H9 (cell line): ENCODE measurements at regions not wholly inside any gene's neighbourhood (a gene's known extent, or its start where the extent isn't known, plus 50 kb on each side); places are given as distances from the start of the nearest gene placed in this dataset.

ENCODE experiments used
- DNase-seq: peaks from one replicate; pipeline ENCODE4 v3.0.0-alpha.2; 2017
- H2AFZ ChIP-seq: one replicate; pipeline ENCODE4 v1.6.1; 2013; ENCODE audit warnings: mild to moderate bottlenecking, low read length, control low read depth, moderate library complexity
- H2AK5ac ChIP-seq: 2 replicates; pipeline ENCODE4 v1.6.1; 2013; ENCODE audit warnings: low read length, control low read depth, mixed read lengths; ENCODE audit not compliant: insufficient read length
- H2BK120ac ChIP-seq: one replicate; pipeline ENCODE4 v1.6.1; 2013; ENCODE audit warnings: low read depth, mild to moderate bottlenecking, low read length, control low read depth, inconsistent platforms; ENCODE audit not compliant: poor library complexity, severe bottlenecking
- H2BK12ac ChIP-seq: 2 replicates; pipeline ENCODE4 v1.6.1; 2013; ENCODE audit warnings: low read length, control low read depth, mixed read lengths, low read depth; ENCODE audit not compliant: insufficient read length
- H2BK15ac ChIP-seq: 2 replicates; pipeline ENCODE4 v1.6.1; 2013; ENCODE audit warnings: low read depth, low read length, control low read depth
- H2BK20ac ChIP-seq: one replicate; pipeline ENCODE4 v1.6.1; 2013; ENCODE audit warnings: low read depth, mild to moderate bottlenecking, low read length, control low read depth, inconsistent platforms; ENCODE audit not compliant: poor library complexity, severe bottlenecking
- H2BK5ac ChIP-seq: 2 replicates; pipeline ENCODE4 v1.6.1; 2013; ENCODE audit warnings: low read length, control low read depth, mixed read lengths; ENCODE audit not compliant: insufficient read length
- H3K14ac ChIP-seq: 2 replicates; pipeline ENCODE4 v1.6.1; 2013; ENCODE audit warnings: low read length, control low read depth; ENCODE audit not compliant: insufficient read depth
- H3K18ac ChIP-seq: 2 replicates; pipeline ENCODE4 v1.6.1; 2013; ENCODE audit warnings: low read depth, mild to moderate bottlenecking, mixed read lengths, low read length, control low read depth; ENCODE audit not compliant: insufficient read length
- H3K23ac ChIP-seq: 2 replicates; pipeline ENCODE4 v1.6.1; 2013; ENCODE audit warnings: low read length, control low read depth, mixed read lengths, low read depth; ENCODE audit not compliant: insufficient read length
- H3K23me2 ChIP-seq: 2 replicates; pipeline ENCODE4 v1.6.1; 2013; ENCODE audit warnings: low read depth, mild to moderate bottlenecking, mixed read lengths, low read length, control low read depth; ENCODE audit not compliant: insufficient read length, poor library complexity, severe bottlenecking
- H3K27ac ChIP-seq: 2 replicates; pipeline ENCODE4 v1.5.1; 2013; ENCODE audit warnings: low read length, control low read depth, mixed read lengths, low read depth; ENCODE audit not compliant: insufficient read length
- H3K27me3 ChIP-seq: 2 replicates; pipeline ENCODE4 v1.6.1; 2013; ENCODE audit warnings: low read length, control low read depth, inconsistent platforms; ENCODE audit not compliant: insufficient read depth
- H3K4ac ChIP-seq: 2 replicates; pipeline ENCODE4 v1.6.1; 2013; ENCODE audit warnings: low read depth, mild to moderate bottlenecking, control low read depth, inconsistent platforms, low read length, moderate library complexity
- H3K4me1 ChIP-seq: 2 replicates; pipeline ENCODE4 v1.6.1; 2013; ENCODE audit warnings: low read length, control low read depth, inconsistent platforms; ENCODE audit not compliant: insufficient read depth
- H3K4me2 ChIP-seq: 2 replicates; pipeline ENCODE4 v1.6.1; 2013; ENCODE audit warnings: low read length, control low read depth, mixed read lengths; ENCODE audit not compliant: insufficient read length, insufficient read depth
- H3K56ac ChIP-seq: 2 replicates; pipeline ENCODE4 v1.6.1; 2013; ENCODE audit warnings: low read depth, mild to moderate bottlenecking, mixed read lengths, low read length, control low read depth; ENCODE audit not compliant: insufficient read length
- H3K79me1 ChIP-seq: 2 replicates; pipeline ENCODE4 v1.6.1; 2013; ENCODE audit warnings: low read depth, mild to moderate bottlenecking, moderate library complexity, low read length, control low read depth, inconsistent platforms; ENCODE audit not compliant: insufficient read depth, poor library complexity, severe bottlenecking
- H3K79me2 ChIP-seq: 2 replicates; pipeline ENCODE4 v1.6.1; 2013; ENCODE audit warnings: low read length, control low read depth, inconsistent platforms; ENCODE audit not compliant: insufficient read depth
- H3K9ac ChIP-seq: 2 replicates; pipeline ENCODE4 v1.6.1; 2013; ENCODE audit warnings: low read length, control low read depth, mixed read lengths; ENCODE audit not compliant: insufficient read length; ENCODE audit errors: extremely low read depth
- H3K9me3 ChIP-seq: one replicate; pipeline ENCODE4 v1.6.1; 2013; ENCODE audit warnings: low read depth, low read length, inconsistent platforms; ENCODE audit not compliant: control insufficient read depth
- H3T11ph ChIP-seq: one replicate; pipeline ENCODE4 v1.6.1; 2013; ENCODE audit warnings: mild to moderate bottlenecking, low read length, control low read depth, inconsistent platforms
- H4K20me1 ChIP-seq: one replicate; pipeline ENCODE4 v1.6.1; 2013; ENCODE audit not compliant: control insufficient read depth, insufficient read length, insufficient read depth
- H4K5ac ChIP-seq: 2 replicates; pipeline ENCODE4 v1.6.1; 2013; ENCODE audit warnings: low read depth, mild to moderate bottlenecking, mixed read lengths, low read length, control low read depth; ENCODE audit not compliant: insufficient read length
- H4K8ac ChIP-seq: replicated peaks from 2 replicates; pipeline ENCODE4 v1.6.1; 2013; ENCODE audit warnings: low read length, control low read depth, mixed read lengths, low read depth; ENCODE audit not compliant: insufficient read length
- H4K91ac ChIP-seq: 2 replicates; pipeline ENCODE4 v1.6.1; 2013; ENCODE audit warnings: low read depth, mild to moderate bottlenecking, moderate library complexity, mixed read lengths, low read length, control low read depth; ENCODE audit not compliant: insufficient read length
- H3K27ac Mint-ChIP-seq, 3 experiments: 2 replicates in 2 of 3; 3 replicates in 1 of 3; pipeline ENCODE4 v1.8.0; 2020 to 2021; ENCODE audit warnings: mixed read lengths in 3 of 3, mild to moderate bottlenecking in 1 of 3, moderate library complexity in 1 of 3
- H3K27me3 Mint-ChIP-seq: 2 replicates; pipeline ENCODE4 v1.8.0; 2021; ENCODE audit warnings: low read depth, mild to moderate bottlenecking, moderate library complexity, mixed read lengths
- H3K36me3 Mint-ChIP-seq, 3 experiments: 2 replicates in 2 of 3; 3 replicates in 1 of 3; pipeline ENCODE4 v1.8.0; 2020 to 2021; ENCODE audit warnings: low read depth in 3 of 3, mixed read lengths in 3 of 3; ENCODE audit not compliant: insufficient read depth in 1 of 3
- H3K4me1 Mint-ChIP-seq, 2 experiments: 2 replicates each; pipeline ENCODE4 v1.8.0; 2020; ENCODE audit warnings: mixed read lengths in 2 of 2
- H3K4me3 Mint-ChIP-seq, 2 experiments: 2 replicates in 1 of 2; 3 replicates in 1 of 2; pipeline ENCODE4 v1.8.0; 2020 to 2021; ENCODE audit warnings: mild to moderate bottlenecking in 2 of 2, mixed read lengths in 2 of 2, moderate library complexity in 1 of 2
- H3K9me3 Mint-ChIP-seq, 2 experiments: 2 replicates in 1 of 2; 3 replicates in 1 of 2; pipeline ENCODE4 v1.8.0; 2020; ENCODE audit warnings: mild to moderate bottlenecking in 2 of 2, mixed read lengths in 2 of 2, moderate library complexity in 1 of 2
- CTCF ChIP-seq: fragments of 200-600 bp; sonication (generic); conservative IDR thresholded peaks from 3 replicates; pipeline ENCODE4 v1.8.0; 2021; ENCODE audit warnings: antibody characterized with exemption, mild to moderate bottlenecking
- WGBS: extraction: QIAGEN DNeasy Blood & Tissue Kit; methylation state at CpG from one replicate; pipeline ENCODE4 v1.1.7; 2013; ENCODE audit warnings: missing lambda C conversion rate, low lambda C conversion rate, mixed read lengths; ENCODE audit not compliant: insufficient read length; ENCODE audit errors: extremely low coverage; 5-methylcytosine and 5-hydroxymethylcytosine counted together

- Histone ChIP-seq H3K79me2 (no peaks in the 10 kb centered on the region), H3K4me1 (no peaks in the 10 kb centered on the region; the same call in 1 of the 2 replicates), H2BK120ac (no peak overlapping the region), H3K9ac (no peak overlapping the region), H3K27ac (no peak overlapping the region), H3K9me3 (no peaks in the 10 kb centered on the region), H4K8ac (no peak overlapping the region), H2BK20ac (no peak overlapping the region), H3K23ac (peak overlapping the region; percentile 56), H2BK12ac (no peak overlapping the region), H2AFZ (no peak overlapping the region), H2BK5ac (no peak overlapping the region), H3T11ph (no peak overlapping the region), H3K4me2 (no peak overlapping the region), H3K18ac (peak overlapping the region; percentile 3), H3K56ac (no peak overlapping the region), H3K27me3 (no peaks in the 10 kb centered on the region), H2AK5ac (no peak overlapping the region), H3K79me1 (no peaks in the 10 kb centered on the region), H4K91ac (no peak overlapping the region), H2BK15ac (no peak overlapping the region), H3K14ac (no peak overlapping the region), H4K5ac (no peak overlapping the region), H3K23me2 (peaks cover 6% of the 10 kb centered on the region), H4K20me1 (no peaks in the 10 kb centered on the region), H3K4ac (no peak overlapping the region)
- TF ChIP-seq CTCF = no peak
- no peaks in the 10 kb centered on the region for H3K36me3 Mint-ChIP-seq
- peaks cover 7 to 30% of the 10 kb centered on the region in 2 experiments for H3K4me1 Mint-ChIP-seq
- peak overlapping the region in 1 of 3 experiments; percentile 83; a peak in 1 of 7 replicates for H3K27ac Mint-ChIP-seq
- H3K4me3 Mint-ChIP-seq = peak overlapping the region in 1 of 2 experiments; percentile 40; a peak in 3 of 5 replicates
- peaks cover 22% of the 10 kb centered on the region for H3K27me3 Mint-ChIP-seq
- H3K9me3 Mint-ChIP-seq = peaks cover 9 to 10% of the 10 kb centered on the region in 2 experiments; a peak in 3 of 5 replicates
- WGBS = no CpG with 5 or more reads among the region's 23 CpGs
- no peak for DNase-seq
Observed at GRCh38 chr16:89034971-89035668, 58.1 kb upstream of the CBFA2T3 start.
